ENCODE measurements at regions not wholly inside any gene's neighbourhood (a gene's known extent, or its start where the extent isn't known, plus 50 kb on each side); places are given as distances from the start of the nearest gene placed in this dataset.

- no peak for TF ChIP-seq CTCF (conservative IDR thresholded peaks at IDR 0.05; ENCODE audit: low read length)
- no peak for TF ChIP-seq EZH2phosphoT487 (IDR thresholded peaks at IDR 0.05; ENCODE audit: borderline replicate concordance)
Measured at GRCh38 chr5:74244406-74244805, 396.1 kb downstream of the ENC1 start.

Measured in Loucy (cell line).